ENCODE measurements at regions not wholly inside any gene's neighbourhood (a gene's known extent, or its start where the extent isn't known, plus 50 kb on each side); places are given as distances from the start of the nearest gene placed in this dataset.
A peak's percentile ranks its signal among the peaks of the same experiment; 100 is the strongest.
"Not testable (repeated sequence)": the region's sequence is repeated elsewhere in the genome, so short reads cannot be mapped to it uniquely, and the experiment has no call there.

GRCh38 chr2:84309281-84309680 is 149.8 kb downstream of the SUCLG1 start:
- Histone ChIP-seq H3K9me3 (replicated peaks; ENCODE audit: control insufficient read depth, low read depth, low read length) (no peaks in the 10 kb centered on the region), H3K36me3 (ENCODE audit: control insufficient read depth, insufficient read depth, low read length) (no peaks in the 10 kb centered on the region), H3K27me3 (ENCODE audit: control insufficient read depth, insufficient read depth, low read length) (peaks cover 2% of the 10 kb centered on the region), H3K4me3 (ENCODE audit: low read length) (no peak overlapping the region), H3K27ac (ENCODE audit: low read length) (no peak overlapping the region), H3K4me1 (ENCODE audit: control insufficient read depth, insufficient read depth, low read length) (no peaks in the 10 kb centered on the region)
- 82% methylated on average over 3 of the region's 3 CpGs for WGBS (ENCODE audit: insufficient coverage)
- no peak for DNase-seq

GRCh38 chr2:84306361-84306760 is 152.7 kb downstream of the SUCLG1 start:
- DNase-seq, result no peak
- WGBS (ENCODE audit: insufficient coverage), result 83% methylated on average over 1 of the region's 4 CpGs

DNA sequence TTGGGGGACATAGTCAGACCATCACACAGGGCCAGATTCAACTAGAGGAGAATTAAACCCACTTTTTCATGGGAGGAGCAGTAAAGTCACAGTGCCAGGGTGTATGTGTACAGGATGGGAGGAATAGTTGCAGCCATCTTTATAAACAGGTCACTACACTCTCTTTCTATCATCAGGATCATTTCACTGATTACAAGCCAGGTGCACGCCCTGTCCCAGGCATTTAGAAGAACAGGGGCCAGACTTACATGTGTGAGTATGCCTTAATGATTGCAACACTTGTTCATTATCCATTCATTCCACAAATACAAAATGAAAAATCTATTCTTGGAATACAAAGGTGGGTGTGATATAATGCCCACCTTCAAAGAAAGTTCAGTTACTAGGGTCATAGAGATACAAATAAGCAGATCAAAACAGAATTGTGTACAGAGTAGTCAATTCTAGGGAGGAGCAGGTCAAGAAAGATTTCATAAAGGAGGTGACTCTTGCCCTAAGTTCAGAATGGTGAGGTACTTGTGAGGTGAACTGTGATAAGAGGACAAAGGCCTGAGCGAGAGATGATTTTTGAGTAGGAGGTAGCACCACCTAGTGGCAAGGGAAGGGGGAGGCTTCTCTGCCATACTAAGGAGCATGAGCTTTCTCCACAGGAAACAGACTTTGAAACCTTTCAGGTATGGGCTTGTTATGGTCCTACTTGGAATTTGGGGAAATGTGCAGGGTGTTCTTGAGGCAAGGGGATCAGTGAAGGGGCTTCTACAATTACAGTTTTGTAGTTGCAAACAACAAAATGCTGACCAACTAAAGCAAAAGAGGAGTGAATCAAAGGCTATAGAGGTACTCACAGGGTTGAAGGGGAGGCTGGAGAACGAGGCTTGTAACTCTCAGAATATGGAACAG is 156.3 kb downstream of the SUCLG1 start:
- Histone ChIP-seq H3K4me1 (ENCODE audit: control insufficient read depth, insufficient read depth, low read length) (no peaks in the 10 kb centered on the region), H3K27ac (ENCODE audit: low read length) (no peak overlapping the region), H3K36me3 (ENCODE audit: control insufficient read depth, insufficient read depth, low read length) (no peaks in the 10 kb centered on the region), H3K9me3 (replicated peaks; ENCODE audit: control insufficient read depth, low read depth, low read length) (no peaks in the 10 kb centered on the region), H3K27me3 (ENCODE audit: control insufficient read depth, insufficient read depth, low read length) (no peaks in the 10 kb centered on the region), H3K4me3 (ENCODE audit: low read length) (no peak overlapping the region)
- WGBS (ENCODE audit: insufficient coverage), result 60% methylated on average over 1 of the region's 3 CpGs
- DNase-seq, result peak; percentile 39

More at GRCh38 chr2:84306361-84306760, 152.7 kb downstream of the SUCLG1 start:
- Histone ChIP-seq H3K9me3 (replicated peaks; ENCODE audit: control insufficient read depth, low read depth, low read length) (no peaks in the 10 kb centered on the region), H3K4me3 (ENCODE audit: low read length) (no peak overlapping the region), H3K36me3 (ENCODE audit: control insufficient read depth, insufficient read depth, low read length) (no peaks in the 10 kb centered on the region), H3K4me1 (ENCODE audit: control insufficient read depth, insufficient read depth, low read length) (no peaks in the 10 kb centered on the region), H3K27me3 (ENCODE audit: control insufficient read depth, insufficient read depth, low read length) (no peaks in the 10 kb centered on the region), H3K27ac (ENCODE audit: low read length) (no peak overlapping the region)

DNA sequence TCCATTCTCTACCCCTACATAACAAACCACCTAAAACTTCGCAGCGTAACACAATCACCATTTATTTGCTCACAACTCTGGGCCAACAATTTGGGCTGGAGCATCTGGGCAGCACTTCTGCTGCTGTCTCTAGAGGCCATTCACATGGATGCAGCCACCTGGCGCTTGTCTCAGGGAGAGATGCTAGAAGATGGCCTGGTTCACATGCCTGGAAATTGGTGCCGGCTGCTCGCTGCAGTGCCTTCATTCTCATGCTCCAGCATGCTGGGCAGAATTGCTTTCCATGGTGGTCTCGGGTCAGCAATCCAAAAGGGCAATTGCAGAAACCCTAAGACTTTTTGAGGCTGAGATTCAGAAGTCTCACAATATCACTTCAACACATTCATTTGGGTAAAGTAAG is 157.4 kb downstream of the SUCLG1 start:
- DNase-seq, result no peak
- Histone ChIP-seq H3K4me1 (ENCODE audit: control insufficient read depth, insufficient read depth, low read length) (no peaks in the 10 kb centered on the region), H3K36me3 (ENCODE audit: control insufficient read depth, insufficient read depth, low read length) (no peaks in the 10 kb centered on the region), H3K9me3 (replicated peaks; ENCODE audit: control insufficient read depth, low read depth, low read length) (no peaks in the 10 kb centered on the region), H3K27me3 (ENCODE audit: control insufficient read depth, insufficient read depth, low read length) (no peaks in the 10 kb centered on the region), H3K4me3 (ENCODE audit: low read length) (no peak overlapping the region), H3K27ac (ENCODE audit: low read length) (no peak overlapping the region)
- WGBS (ENCODE audit: insufficient coverage), result 84% methylated on average over 5 of the region's 6 CpGs

DNA sequence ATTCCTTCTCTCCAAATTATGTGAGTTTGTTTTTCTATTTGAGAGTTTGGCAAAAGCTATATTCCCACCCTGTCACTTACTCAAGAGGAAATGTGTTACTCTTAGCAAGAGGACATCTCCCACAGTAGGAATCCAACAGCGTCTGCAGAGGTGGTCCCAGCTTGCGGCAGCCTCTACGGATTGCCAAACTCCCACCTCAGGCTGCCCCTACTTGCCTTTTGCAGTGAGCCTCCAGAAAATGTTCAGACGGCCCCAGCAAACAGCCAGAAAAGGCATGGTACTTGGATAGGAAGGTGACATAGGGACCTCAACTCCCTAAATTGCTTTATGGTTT is 158.4 kb downstream of the SUCLG1 start:
- 86% methylated on average over 4 of the region's 4 CpGs for WGBS (ENCODE audit: insufficient coverage)

GRCh38 chr2:84300001-84300695 is 158.9 kb downstream of the SUCLG1 start:
- H3K27me3 ChIP-seq (ENCODE audit: control insufficient read depth, insufficient read depth, low read length); H3K4me1 ChIP-seq (ENCODE audit: control insufficient read depth, insufficient read depth, low read length); H3K36me3 ChIP-seq (ENCODE audit: control insufficient read depth, insufficient read depth, low read length); H3K4me3 ChIP-seq (ENCODE audit: low read length); DNase-seq; H3K9me3 ChIP-seq (replicated peaks; ENCODE audit: control insufficient read depth, low read depth, low read length); H3K27ac ChIP-seq (ENCODE audit: low read length): not testable (repeated sequence)
- WGBS (ENCODE audit: insufficient coverage), result 100% methylated on average over 3 of the region's 8 CpGs

More for the DNA sequence above, 158.4 kb downstream of the SUCLG1 start:
- Histone ChIP-seq H3K27me3 (ENCODE audit: control insufficient read depth, insufficient read depth, low read length) (no peaks in the 10 kb centered on the region), H3K4me3 (ENCODE audit: low read length) (no peak overlapping the region), H3K4me1 (ENCODE audit: control insufficient read depth, insufficient read depth, low read length) (no peaks in the 10 kb centered on the region), H3K27ac (ENCODE audit: low read length) (no peak overlapping the region), H3K9me3 (replicated peaks; ENCODE audit: control insufficient read depth, low read depth, low read length) (no peaks in the 10 kb centered on the region), H3K36me3 (ENCODE audit: control insufficient read depth, insufficient read depth, low read length) (no peaks in the 10 kb centered on the region)
- DNase-seq, result no peak

GRCh38 chr2:84299211-84299775 is 159.8 kb downstream of the SUCLG1 start:
- H3K4me3 ChIP-seq (ENCODE audit: low read length), result no peak overlapping the region
- no peaks in the 10 kb centered on the region for H3K9me3 ChIP-seq (replicated peaks; ENCODE audit: control insufficient read depth, low read depth, low read length)
- 37% methylated on average over 3 of the region's 3 CpGs for WGBS (ENCODE audit: insufficient coverage)
- H3K4me1 ChIP-seq (ENCODE audit: control insufficient read depth, insufficient read depth, low read length), result no peaks in the 10 kb centered on the region
- DNase-seq, result no peak
- H3K27me3 ChIP-seq (ENCODE audit: control insufficient read depth, insufficient read depth, low read length), result no peaks in the 10 kb centered on the region
- no peaks in the 10 kb centered on the region for H3K36me3 ChIP-seq (ENCODE audit: control insufficient read depth, insufficient read depth, low read length)
- no peak overlapping the region for H3K27ac ChIP-seq (ENCODE audit: low read length)

GRCh38 chr2:84297155-84297554 is 161.9 kb downstream of the SUCLG1 start:
- no peaks in the 10 kb centered on the region for H3K9me3 ChIP-seq (replicated peaks; ENCODE audit: control insufficient read depth, low read depth, low read length)
- H3K36me3 ChIP-seq (ENCODE audit: control insufficient read depth, insufficient read depth, low read length), result no peaks in the 10 kb centered on the region
- no CpG with 5 or more reads among the region's 3 CpGs for WGBS (ENCODE audit: insufficient coverage)
- H3K4me3 ChIP-seq (ENCODE audit: low read length), result no peak overlapping the region
- H3K27ac ChIP-seq (ENCODE audit: low read length), result no peak overlapping the region
- DNase-seq, result no peak
- H3K4me1 ChIP-seq (ENCODE audit: control insufficient read depth, insufficient read depth, low read length), result no peaks in the 10 kb centered on the region
- no peaks in the 10 kb centered on the region for H3K27me3 ChIP-seq (ENCODE audit: control insufficient read depth, insufficient read depth, low read length)

DNA sequence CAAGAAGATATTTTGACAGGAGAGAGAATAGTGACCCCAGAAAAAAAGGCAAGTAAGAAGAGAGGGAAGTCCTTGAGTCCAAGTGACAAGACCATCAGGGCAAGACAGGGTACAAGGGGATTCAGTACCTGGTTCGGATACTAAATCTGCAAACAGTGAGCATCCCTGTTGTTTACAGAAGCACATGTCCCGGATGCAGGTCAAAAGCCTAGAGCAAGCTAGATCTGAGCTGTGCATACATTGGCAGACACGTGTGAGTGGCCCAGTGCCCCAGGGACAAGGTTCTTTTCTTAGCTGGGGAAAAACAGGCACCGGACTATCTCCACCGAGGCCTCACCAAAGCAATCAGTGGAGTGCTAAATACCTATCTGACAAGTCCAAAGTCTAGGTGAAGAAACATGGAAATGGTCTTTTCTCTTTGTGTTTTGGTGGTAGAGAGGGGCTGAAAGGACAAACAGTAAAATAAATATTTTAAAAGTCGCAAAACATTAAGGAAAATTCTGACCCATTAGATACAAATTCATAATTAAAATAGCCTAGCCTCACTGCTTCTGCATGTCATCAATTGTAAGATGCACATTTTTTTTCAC is 165.2 kb downstream of the SUCLG1 start:
- no peak overlapping the region for H3K4me3 ChIP-seq (ENCODE audit: low read length)
- no peaks in the 10 kb centered on the region for H3K27me3 ChIP-seq (ENCODE audit: control insufficient read depth, insufficient read depth, low read length)
- H3K27ac ChIP-seq (ENCODE audit: low read length), result no peak overlapping the region
- H3K4me1 ChIP-seq (ENCODE audit: control insufficient read depth, insufficient read depth, low read length), result no peaks in the 10 kb centered on the region
- no peaks in the 10 kb centered on the region for H3K36me3 ChIP-seq (ENCODE audit: control insufficient read depth, insufficient read depth, low read length)
- no peaks in the 10 kb centered on the region for H3K9me3 ChIP-seq (replicated peaks; ENCODE audit: control insufficient read depth, low read depth, low read length)
- DNase-seq, result no peak
- 80% methylated on average over 5 of the region's 6 CpGs for WGBS (ENCODE audit: insufficient coverage)

DNA sequence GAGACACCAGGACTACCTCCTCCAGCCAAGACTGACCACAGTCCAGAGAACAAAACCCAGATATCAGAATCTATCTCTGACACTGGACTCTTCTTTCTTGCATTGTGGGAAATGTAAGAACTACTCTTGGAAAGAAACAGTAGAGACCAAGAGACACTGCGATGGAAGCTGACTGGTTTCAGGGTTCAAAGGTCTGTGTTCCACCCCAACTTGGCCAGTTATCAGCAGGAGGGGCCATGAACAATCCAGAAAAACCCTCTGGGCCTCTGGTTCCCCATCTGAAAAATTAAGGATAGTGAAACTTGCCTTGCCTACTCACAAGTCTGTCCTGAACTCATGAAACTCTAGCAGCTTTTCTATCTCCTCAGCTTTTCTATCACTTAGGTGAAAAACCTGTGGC is 166.5 kb downstream of the SUCLG1 start:
- no peaks in the 10 kb centered on the region for H3K9me3 ChIP-seq (replicated peaks; ENCODE audit: control insufficient read depth, low read depth, low read length)
- DNase-seq, result no peak
- 100% methylated on average over 1 of the region's 1 CpG for WGBS (ENCODE audit: insufficient coverage)
- H3K4me1 ChIP-seq (ENCODE audit: control insufficient read depth, insufficient read depth, low read length), result no peaks in the 10 kb centered on the region
- no peak overlapping the region for H3K27ac ChIP-seq (ENCODE audit: low read length)
- no peak overlapping the region for H3K4me3 ChIP-seq (ENCODE audit: low read length)
- no peaks in the 10 kb centered on the region for H3K36me3 ChIP-seq (ENCODE audit: control insufficient read depth, insufficient read depth, low read length)
- no peaks in the 10 kb centered on the region for H3K27me3 ChIP-seq (ENCODE audit: control insufficient read depth, insufficient read depth, low read length)
